ENCODE measurements at regions not wholly inside any gene's neighbourhood (a gene's known extent, or its start where the extent isn't known, plus 50 kb on each side); places are given as distances from the start of the nearest gene placed in this dataset.
"Not testable (repeated sequence)": the region's sequence is repeated elsewhere in the genome, so short reads cannot be mapped to it uniquely, and the experiment has no call there.

GRCh38 chr18:78429127-78430108 is 550.2 kb upstream of the SALL3 start:
- no peak for DNase-seq (ENCODE audit: low read depth in 2 of 2, low spot score in 1 of 2)

GRCh38 chr18:78430131-78430758 is 549.4 kb upstream of the SALL3 start:
- no peak for DNase-seq (ENCODE audit: low read depth in 2 of 2, low spot score in 1 of 2)

GRCh38 chr18:78431606-78432005 is 548.0 kb upstream of the SALL3 start:
- DNase-seq (ENCODE audit: low read depth in 2 of 2, low spot score in 1 of 2): no peak

GRCh38 chr18:78433562-78433961 is 546.1 kb upstream of the SALL3 start:
- no peak for DNase-seq (ENCODE audit: low read depth in 2 of 2, low spot score in 1 of 2)

- no peak for DNase-seq (ENCODE audit: low read depth in 2 of 2, low spot score in 1 of 2)
These were observed 543.5 kb upstream of the SALL3 start for GRCh38 chr18:78436110-78436509.

- DNase-seq (ENCODE audit: low read depth in 2 of 2, low spot score in 1 of 2): not testable (repeated sequence)
These were observed 541.4 kb upstream of the SALL3 start for GRCh38 chr18:78438235-78438634.

GRCh38 chr18:78445880-78446279 is 533.7 kb upstream of the SALL3 start:
- no peak for DNase-seq (ENCODE audit: low read depth in 2 of 2, low spot score in 1 of 2)

- DNase-seq (ENCODE audit: low read depth in 2 of 2, low spot score in 1 of 2): no peak
These were observed 532.4 kb upstream of the SALL3 start for GRCh38 chr18:78447211-78447610.

- no peak for DNase-seq (ENCODE audit: low read depth in 2 of 2, low spot score in 1 of 2)
These were observed 531.5 kb upstream of the SALL3 start for GRCh38 chr18:78448106-78448505.

GRCh38 chr18:78448591-78448990 is 531.0 kb upstream of the SALL3 start:
- DNase-seq (ENCODE audit: low read depth in 2 of 2, low spot score in 1 of 2): no peak

- DNase-seq (ENCODE audit: low read depth in 2 of 2, low spot score in 1 of 2): no peak
These were observed 525.4 kb upstream of the SALL3 start for GRCh38 chr18:78454221-78454620.

- no peak for DNase-seq (ENCODE audit: low read depth in 2 of 2, low spot score in 1 of 2)
These were observed 524.2 kb upstream of the SALL3 start for GRCh38 chr18:78455386-78455785.

- no peak for DNase-seq (ENCODE audit: low read depth in 2 of 2, low spot score in 1 of 2)
These were observed 522.6 kb upstream of the SALL3 start for GRCh38 chr18:78457011-78457410.

- no peak for DNase-seq (ENCODE audit: low read depth in 2 of 2, low spot score in 1 of 2)
These were observed 521.9 kb upstream of the SALL3 start for GRCh38 chr18:78457731-78458130.

GRCh38 chr18:78458356-78458755 is 521.3 kb upstream of the SALL3 start:
- no peak for DNase-seq (ENCODE audit: low read depth in 2 of 2, low spot score in 1 of 2)

GRCh38 chr18:78459668-78460067 is 520.0 kb upstream of the SALL3 start:
- no peak for DNase-seq (ENCODE audit: low read depth in 2 of 2, low spot score in 1 of 2)

GRCh38 chr18:78460558-78460957 is 519.1 kb upstream of the SALL3 start:
- DNase-seq (ENCODE audit: low read depth in 2 of 2, low spot score in 1 of 2): no peak

GRCh38 chr18:78473563-78473962 is 506.1 kb upstream of the SALL3 start:
- DNase-seq (ENCODE audit: low read depth in 2 of 2, low spot score in 1 of 2): no peak

GRCh38 chr18:78477840-78478239 is 501.8 kb upstream of the SALL3 start:
- no peak for DNase-seq (ENCODE audit: low read depth in 2 of 2, low spot score in 1 of 2)

- no peak for DNase-seq (ENCODE audit: low read depth in 2 of 2, low spot score in 1 of 2)
These were observed 500.2 kb upstream of the SALL3 start for GRCh38 chr18:78479443-78479842.

GRCh38 chr18:78480262-78481054 is 499.2 kb upstream of the SALL3 start:
- DNase-seq (ENCODE audit: low read depth in 2 of 2, low spot score in 1 of 2): no peak

- DNase-seq (ENCODE audit: low read depth in 2 of 2, low spot score in 1 of 2): no peak
These were observed 497.2 kb upstream of the SALL3 start for GRCh38 chr18:78482378-78482777.

All from stimulated activated CD8-positive, alpha-beta memory T cell treated with anti-CD3 and anti-CD28 coated beads, Interleukin-4, amount 100 ng/mL, for 1 hour (primary cell).